Neural cell (in vitro differentiated cells): ENCODE measurements at regions not wholly inside any gene's neighbourhood (a gene's known extent, or its start where the extent isn't known, plus 50 kb on each side); places are given as distances from the start of the nearest gene placed in this dataset.

Experiments
- H2AFZ ChIP-seq: fragments of 200-600, 300-800 bp; sonication (generic), shearing (Covaris generic); 2 replicates; pipeline ENCODE4 v1.6.0; 2014; ENCODE audit warnings: low read depth, mild to moderate bottlenecking, antibody characterized with exemption, low read length, moderate library complexity
- H3F3A ChIP-seq: fragments of 200-600 bp; shearing (Covaris generic); 2 replicates; pipeline ENCODE4 v1.6.1; 2016; ENCODE audit warnings: mild to moderate bottlenecking, moderate library complexity, mixed read lengths, antibody characterized with exemption, low read length; ENCODE audit not compliant: insufficient read depth, poor library complexity, severe bottlenecking
- H3K27ac ChIP-seq: fragments of 200-600, 300-800 bp; sonication (generic), shearing (Covaris generic); 2 replicates; pipeline ENCODE4 v1.5.1; 2014; ENCODE audit warnings: mild to moderate bottlenecking, low read length, moderate library complexity
- H3K27me3 ChIP-seq: fragments of 300-800, 200-600 bp; sonication (generic), shearing (Covaris generic); 2 replicates; pipeline ENCODE4 v1.6.0; 2014; ENCODE audit warnings: mild to moderate bottlenecking, low read depth, low read length, moderate library complexity; ENCODE audit not compliant: insufficient read depth
- H3K36me3 ChIP-seq: fragments of 300-800, 200-600 bp; sonication (generic), shearing (Covaris generic); 2 replicates; pipeline ENCODE4 v1.5.1; 2014; ENCODE audit warnings: mild to moderate bottlenecking, antibody characterized with exemption, low read length, moderate library complexity; ENCODE audit not compliant: insufficient read depth
- H3K4me2 ChIP-seq: fragments of 300-800, 200-600 bp; sonication (generic), shearing (Covaris generic); 2 replicates; pipeline ENCODE4 v1.6.0; 2014; ENCODE audit warnings: mild to moderate bottlenecking, low read length
- H3K4me3 ChIP-seq: fragments of 300-800, 200-600 bp; sonication (generic), shearing (Covaris generic); 2 replicates; pipeline ENCODE4 v1.5.1; 2014; ENCODE audit warnings: mild to moderate bottlenecking, low read length, moderate library complexity
- H3K79me2 ChIP-seq: fragments of 200-600 bp; shearing (Covaris generic); replicated peaks from 2 replicates; pipeline ENCODE4 v1.6.0; 2014; ENCODE audit warnings: mild to moderate bottlenecking, low read length, moderate library complexity; ENCODE audit not compliant: insufficient read depth
- H3K9ac ChIP-seq: fragments of 300-800, 200-600 bp; sonication (generic), shearing (Covaris generic); 2 replicates; pipeline ENCODE4 v1.6.1; 2016; ENCODE audit warnings: mild to moderate bottlenecking, low read length, mixed read lengths
- H3K9me2 ChIP-seq: fragments of 200-600 bp; shearing (Covaris generic); 2 replicates; pipeline ENCODE4 v1.6.1; 2016; ENCODE audit warnings: mild to moderate bottlenecking, low read length, mixed read lengths; ENCODE audit not compliant: insufficient read depth
- H3K9me3 ChIP-seq: fragments of 200-600, 300-800 bp; sonication (generic), shearing (Covaris generic); 2 replicates; pipeline ENCODE4 v1.6.1; 2016; ENCODE audit warnings: mild to moderate bottlenecking, mixed run types, low read length, moderate library complexity, mixed read lengths
- H4K20me1 ChIP-seq: fragments of 200-600 bp; shearing (Covaris generic); 2 replicates; pipeline ENCODE4 v1.6.1; 2016; ENCODE audit warnings: mild to moderate bottlenecking, mixed run types; ENCODE audit not compliant: insufficient read depth
- EP300 ChIP-seq: fragments of 450-650 bp; conservative IDR thresholded peaks from 2 replicates; pipeline ENCODE4 v1.6.1; 2014; ENCODE audit warnings: antibody characterized with exemption, mild to moderate bottlenecking, moderate library complexity; ENCODE audit not compliant: poor library complexity, severe bottlenecking
- EZH2 ChIP-seq: fragments of 200-600, 300-800 bp; shearing (Covaris generic), sonication (generic); IDR thresholded peaks from 2 replicates; pipeline ENCODE4 v1.6.1; 2014; ENCODE audit warnings: antibody characterized with exemption, low read length, borderline replicate concordance, mild to moderate bottlenecking; ENCODE audit not compliant: insufficient read depth, poor library complexity, severe bottlenecking
- MXI1 ChIP-seq: fragments of 450-650 bp; conservative IDR thresholded peaks from 2 replicates; pipeline ENCODE4 v1.6.1; 2014; ENCODE audit warnings: antibody characterized with exemption, mild to moderate bottlenecking; ENCODE audit not compliant: poor library complexity, severe bottlenecking
- POLR2AphosphoS5 ChIP-seq: IDR thresholded peaks from 2 replicates; pipeline ENCODE4 v1.6.1; 2012
- RAD21 ChIP-seq: fragments of 450-650 bp; conservative IDR thresholded peaks from 2 replicates; pipeline ENCODE4 v1.6.1; 2014; ENCODE audit warnings: antibody characterized with exemption, mild to moderate bottlenecking, moderate library complexity
- SMC3 ChIP-seq: fragments of 450-650 bp; conservative IDR thresholded peaks from 2 replicates; pipeline ENCODE4 v1.6.1; 2014; ENCODE audit warnings: antibody characterized with exemption, mild to moderate bottlenecking, moderate library complexity; ENCODE audit not compliant: poor library complexity
- TAF1 ChIP-seq: IDR thresholded peaks from 2 replicates; pipeline ENCODE4 v1.6.1; 2012; ENCODE audit warnings: low read depth
- TF ChIP-seq, protein P1 (sequence below): fragments of 450-650 bp; IDR thresholded peaks from 2 replicates; pipeline ENCODE4 v1.5.1; 2014; ENCODE audit warnings: antibody characterized with exemption, mild to moderate bottlenecking, moderate library complexity; ENCODE audit not compliant: poor library complexity, severe bottlenecking
- TF ChIP-seq, protein P2 (sequence below): IDR thresholded peaks from 2 replicates; pipeline ENCODE4 v1.6.1; 2012; ENCODE audit warnings: borderline replicate concordance

DNA sequence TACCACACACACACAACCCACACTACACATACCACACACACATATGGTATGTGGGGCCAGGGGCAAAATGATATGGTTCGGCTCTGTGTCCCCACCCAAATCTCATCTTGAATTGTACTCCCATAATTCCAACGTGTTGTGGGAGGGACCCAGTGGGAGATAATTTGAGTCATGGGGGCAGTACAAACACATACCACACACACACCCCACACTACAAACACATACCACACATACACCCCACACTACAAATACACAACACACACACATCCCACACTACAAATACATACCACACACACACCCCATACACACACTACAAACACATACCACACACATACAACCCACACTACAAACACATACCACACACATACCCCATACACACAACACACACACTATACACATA lies 117.8 kb downstream of the TTC32 start:
- Histone ChIP-seq H3K27me3 (no peaks in the 10 kb centered on the region), H3K27ac (no peak overlapping the region), H3K9me2 (no peaks in the 10 kb centered on the region), H4K20me1 (no peaks in the 10 kb centered on the region), H3K36me3 (no peaks in the 10 kb centered on the region), H3F3A (no peaks in the 10 kb centered on the region), H2AFZ (no peak overlapping the region), H3K9me3 (no peaks in the 10 kb centered on the region), H3K79me2 (no peaks in the 10 kb centered on the region), H3K4me3 (no peak overlapping the region), H3K4me2 (no peak overlapping the region), H3K9ac (no peak overlapping the region)
- TF ChIP-seq, protein P1, sequence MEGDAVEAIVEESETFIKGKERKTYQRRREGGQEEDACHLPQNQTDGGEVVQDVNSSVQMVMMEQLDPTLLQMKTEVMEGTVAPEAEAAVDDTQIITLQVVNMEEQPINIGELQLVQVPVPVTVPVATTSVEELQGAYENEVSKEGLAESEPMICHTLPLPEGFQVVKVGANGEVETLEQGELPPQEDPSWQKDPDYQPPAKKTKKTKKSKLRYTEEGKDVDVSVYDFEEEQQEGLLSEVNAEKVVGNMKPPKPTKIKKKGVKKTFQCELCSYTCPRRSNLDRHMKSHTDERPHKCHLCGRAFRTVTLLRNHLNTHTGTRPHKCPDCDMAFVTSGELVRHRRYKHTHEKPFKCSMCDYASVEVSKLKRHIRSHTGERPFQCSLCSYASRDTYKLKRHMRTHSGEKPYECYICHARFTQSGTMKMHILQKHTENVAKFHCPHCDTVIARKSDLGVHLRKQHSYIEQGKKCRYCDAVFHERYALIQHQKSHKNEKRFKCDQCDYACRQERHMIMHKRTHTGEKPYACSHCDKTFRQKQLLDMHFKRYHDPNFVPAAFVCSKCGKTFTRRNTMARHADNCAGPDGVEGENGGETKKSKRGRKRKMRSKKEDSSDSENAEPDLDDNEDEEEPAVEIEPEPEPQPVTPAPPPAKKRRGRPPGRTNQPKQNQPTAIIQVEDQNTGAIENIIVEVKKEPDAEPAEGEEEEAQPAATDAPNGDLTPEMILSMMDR = no peak
- TF ChIP-seq EP300 = no peak
- TF ChIP-seq, protein P2, sequence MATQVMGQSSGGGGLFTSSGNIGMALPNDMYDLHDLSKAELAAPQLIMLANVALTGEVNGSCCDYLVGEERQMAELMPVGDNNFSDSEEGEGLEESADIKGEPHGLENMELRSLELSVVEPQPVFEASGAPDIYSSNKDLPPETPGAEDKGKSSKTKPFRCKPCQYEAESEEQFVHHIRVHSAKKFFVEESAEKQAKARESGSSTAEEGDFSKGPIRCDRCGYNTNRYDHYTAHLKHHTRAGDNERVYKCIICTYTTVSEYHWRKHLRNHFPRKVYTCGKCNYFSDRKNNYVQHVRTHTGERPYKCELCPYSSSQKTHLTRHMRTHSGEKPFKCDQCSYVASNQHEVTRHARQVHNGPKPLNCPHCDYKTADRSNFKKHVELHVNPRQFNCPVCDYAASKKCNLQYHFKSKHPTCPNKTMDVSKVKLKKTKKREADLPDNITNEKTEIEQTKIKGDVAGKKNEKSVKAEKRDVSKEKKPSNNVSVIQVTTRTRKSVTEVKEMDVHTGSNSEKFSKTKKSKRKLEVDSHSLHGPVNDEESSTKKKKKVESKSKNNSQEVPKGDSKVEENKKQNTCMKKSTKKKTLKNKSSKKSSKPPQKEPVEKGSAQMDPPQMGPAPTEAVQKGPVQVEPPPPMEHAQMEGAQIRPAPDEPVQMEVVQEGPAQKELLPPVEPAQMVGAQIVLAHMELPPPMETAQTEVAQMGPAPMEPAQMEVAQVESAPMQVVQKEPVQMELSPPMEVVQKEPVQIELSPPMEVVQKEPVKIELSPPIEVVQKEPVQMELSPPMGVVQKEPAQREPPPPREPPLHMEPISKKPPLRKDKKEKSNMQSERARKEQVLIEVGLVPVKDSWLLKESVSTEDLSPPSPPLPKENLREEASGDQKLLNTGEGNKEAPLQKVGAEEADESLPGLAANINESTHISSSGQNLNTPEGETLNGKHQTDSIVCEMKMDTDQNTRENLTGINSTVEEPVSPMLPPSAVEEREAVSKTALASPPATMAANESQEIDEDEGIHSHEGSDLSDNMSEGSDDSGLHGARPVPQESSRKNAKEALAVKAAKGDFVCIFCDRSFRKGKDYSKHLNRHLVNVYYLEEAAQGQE = no peak

DNA sequence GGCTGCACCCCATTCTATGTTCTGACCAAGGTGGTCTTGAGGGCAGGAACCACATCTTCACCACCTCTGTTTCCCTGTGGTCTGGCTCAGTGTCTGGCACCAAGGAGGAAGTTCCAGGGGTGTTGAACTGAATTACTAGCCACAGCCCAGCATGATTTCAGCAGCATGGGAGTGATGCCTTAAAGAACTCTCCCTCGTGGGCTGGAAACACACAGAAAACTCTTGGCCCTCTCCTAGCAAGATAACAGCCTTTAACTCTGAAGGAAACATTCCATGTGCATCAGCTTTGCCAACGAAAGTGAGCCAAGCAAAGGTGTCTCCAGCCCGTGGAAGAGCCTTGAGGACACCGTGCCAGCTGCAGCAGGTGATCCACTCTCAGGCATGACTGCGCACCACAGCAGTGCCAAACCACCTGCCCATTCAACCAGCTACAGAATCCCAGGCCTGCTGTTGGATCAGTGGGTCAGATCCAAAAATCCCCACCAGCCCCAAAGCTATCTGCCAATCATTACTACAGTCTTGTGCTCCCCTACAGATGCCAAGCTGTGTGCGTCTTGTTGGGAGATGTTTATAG lies 124.8 kb downstream of the TTC32 start:
- H2AFZ ChIP-seq = no peak overlapping the region
- H3K9ac ChIP-seq = no peak overlapping the region
- no peaks in the 10 kb centered on the region for H3K36me3 ChIP-seq
- H3K9me2 ChIP-seq = no peaks in the 10 kb centered on the region
- no peaks in the 10 kb centered on the region for H3F3A ChIP-seq
- H3K4me2 ChIP-seq = no peak overlapping the region
- no peaks in the 10 kb centered on the region for H3K27me3 ChIP-seq
- no peak overlapping the region for H3K27ac ChIP-seq
- no peaks in the 10 kb centered on the region for H3K9me3 ChIP-seq
- TF ChIP-seq EP300 = no peak
- no peak for TF ChIP-seq SMC3
- no peak for TF ChIP-seq EZH2
- no peak for TF ChIP-seq TAF1
- no peak for TF ChIP-seq POLR2AphosphoS5
- TF ChIP-seq, protein P2 = no peak
- TF ChIP-seq, protein P1 = no peak
- TF ChIP-seq MXI1 = no peak
- TF ChIP-seq RAD21 = no peak
- no peaks in the 10 kb centered on the region for H4K20me1 ChIP-seq
- no peak overlapping the region for H3K4me3 ChIP-seq
- no peaks in the 10 kb centered on the region for H3K79me2 ChIP-seq
